ENCODE measurements at regions not wholly inside any gene's neighbourhood (a gene's known extent, or its start where the extent isn't known, plus 50 kb on each side); places are given as distances from the start of the nearest gene placed in this dataset.

GRCh38 chr16:85387731-85388295 is 225.3 kb upstream of the GSE1 start:
- Mint-ChIP-seq H3K4me3 (no peak overlapping the region), H3K4me1 (no peaks in the 10 kb centered on the region), H3K36me3 (no peaks in the 10 kb centered on the region), H3K27me3 (ENCODE audit: low read depth in 2 of 2) (peaks cover 0 to 7% of the 10 kb centered on the region in 2 donors), H3K9me3 (peaks cover 0 to 3% of the 10 kb centered on the region in 2 donors), H3K27ac (no peak overlapping the region)
- no peak for DNase-seq
- Histone ChIP-seq H3K9me3 (ENCODE audit: control insufficient read depth, insufficient read depth, low read length) (no peaks in the 10 kb centered on the region), H3K4me3 (ENCODE audit: low read length) (no peak overlapping the region), H3K27me3 (ENCODE audit: control insufficient read depth, insufficient read depth, low read length) (no peaks in the 10 kb centered on the region), H3K4me1 (ENCODE audit: control insufficient read depth, insufficient read depth, low read length) (no peaks in the 10 kb centered on the region), H3K27ac (ENCODE audit: low read length) (no peak overlapping the region), H3K36me3 (ENCODE audit: control insufficient read depth, insufficient read depth, low read length) (no peaks in the 10 kb centered on the region)
- intact Hi-C loops (cut with micrococcal nuclease): no loop called here
- no peak for TF ChIP-seq CTCF (IDR thresholded peaks at IDR 0.05)
- 87% methylated on average over 2 of the region's 2 CpGs for WGBS (ENCODE audit: insufficient coverage)
- no peak for ATAC-seq

GRCh38 chr16:85389679-85390470 is 223.2 kb upstream of the GSE1 start:
- Histone ChIP-seq H3K27me3 (ENCODE audit: control insufficient read depth, insufficient read depth, low read length) (no peaks in the 10 kb centered on the region), H3K27ac (ENCODE audit: low read length) (no peak overlapping the region), H3K4me3 (ENCODE audit: low read length) (no peak overlapping the region), H3K9me3 (ENCODE audit: control insufficient read depth, insufficient read depth, low read length) (no peaks in the 10 kb centered on the region), H3K4me1 (ENCODE audit: control insufficient read depth, insufficient read depth, low read length) (no peaks in the 10 kb centered on the region), H3K36me3 (ENCODE audit: control insufficient read depth, insufficient read depth, low read length) (no peaks in the 10 kb centered on the region)
- H3K9me3 Mint-ChIP-seq: peaks cover 0 to 3% of the 10 kb centered on the region in 2 donors
- H3K4me3 Mint-ChIP-seq: no peak overlapping the region
- no peaks in the 10 kb centered on the region for H3K36me3 Mint-ChIP-seq
- DNase-seq: no peak
- intact Hi-C loops (cut with micrococcal nuclease): no loop called here
- H3K27ac Mint-ChIP-seq: no peak overlapping the region
- no peak for TF ChIP-seq CTCF (IDR thresholded peaks at IDR 0.05)
- H3K27me3 Mint-ChIP-seq (ENCODE audit: low read depth in 2 of 2): peaks cover 0 to 5% of the 10 kb centered on the region in 2 donors
- WGBS (ENCODE audit: insufficient coverage): 84% methylated on average over 17 of the region's 19 CpGs
- no peaks in the 10 kb centered on the region for H3K4me1 Mint-ChIP-seq
- ATAC-seq: no peak

GRCh38 chr16:85390511-85391174 is 222.5 kb upstream of the GSE1 start:
- H3K4me3 ChIP-seq (ENCODE audit: low read length): no peak overlapping the region
- H3K36me3 ChIP-seq (ENCODE audit: control insufficient read depth, insufficient read depth, low read length): no peaks in the 10 kb centered on the region
- H3K27me3 ChIP-seq (ENCODE audit: control insufficient read depth, insufficient read depth, low read length): no peaks in the 10 kb centered on the region
- TF ChIP-seq CTCF (IDR thresholded peaks at IDR 0.05): no peak
- no peak for ATAC-seq
- H3K4me1 ChIP-seq (ENCODE audit: control insufficient read depth, insufficient read depth, low read length): no peaks in the 10 kb centered on the region
- no peak overlapping the region for H3K4me3 Mint-ChIP-seq
- peak in 1 of 2 donors; percentile 10 for DNase-seq
- H3K9me3 ChIP-seq (ENCODE audit: control insufficient read depth, insufficient read depth, low read length): no peaks in the 10 kb centered on the region
- peaks cover 0 to 3% of the 10 kb centered on the region in 2 donors for H3K9me3 Mint-ChIP-seq
- no peaks in the 10 kb centered on the region for H3K36me3 Mint-ChIP-seq
- intact Hi-C loops (cut with micrococcal nuclease): no loop called here
- H3K27ac Mint-ChIP-seq: no peak overlapping the region
- peaks cover 0 to 5% of the 10 kb centered on the region in 2 donors for H3K27me3 Mint-ChIP-seq (ENCODE audit: low read depth in 2 of 2)
- H3K4me1 Mint-ChIP-seq: no peaks in the 10 kb centered on the region
- H3K27ac ChIP-seq (ENCODE audit: low read length): no peak overlapping the region
- 90% methylated on average over 18 of the region's 24 CpGs for WGBS (ENCODE audit: insufficient coverage)
